HCT116 (cell line): ENCODE measurements at regions not wholly inside any gene's neighbourhood (a gene's known extent, or its start where the extent isn't known, plus 50 kb on each side); places are given as distances from the start of the nearest gene placed in this dataset.

Experiments
- ATAC-seq: fragments of 200-7000 bp; cut with Tn5 transposase; 2 replicates; pipeline ENCODE4 v1.9.1; 2020; ENCODE audit warnings: mild to moderate bottlenecking, moderate library complexity
- BruUV-seq: library from RNA; stranded (reverse); fragments of 400-500 nt; replicated peaks from 2 replicates; lab custom pipeline; 2021; lab: Mats Ljungman, UMichigan
- CTCF ChIA-PET: fragments of 300-600 bp; sonication (Branson Sonifier 250); formaldehyde crosslinking; loops from one replicate; lab custom pipeline; 2021; ENCODE audit warnings: antibody characterized with exemption; lab: Charles Lee
- POLR2A ChIA-PET: fragments of 300-600, 350-600 bp; sonication (Branson Sonifier 250); formaldehyde crosslinking; loops from one replicate; lab custom pipeline; 2021; ENCODE audit warnings: antibody characterized with exemption; lab: Charles Lee
- RAD21 ChIA-PET, 2 experiments: fragments of 300-600 bp; sonication (Branson Sonifier 250); formaldehyde crosslinking; loops; one replicate each; lab custom pipeline; 2023; ENCODE audit warnings: low total read pairs in 2 of 2; ENCODE audit not compliant: uncharacterized antibody in 2 of 2, unreplicated experiment in 2 of 2, low non-redundant PET in 1 of 2; lab: Charles Lee
- DNase-seq: peaks from one replicate; pipeline ENCODE4 v3.0.0-alpha.2; 2010; ENCODE audit warnings: low read depth, low spot score
- H2AFZ ChIP-seq: fragments of 200-600 bp; shearing (Covaris generic), sonication (generic); 2 replicates; pipeline ENCODE4 v1.6.1; 2017; ENCODE audit warnings: low read depth, mixed run types, mixed read lengths, antibody characterized with exemption, low read length; ENCODE audit not compliant: poor library complexity, severe bottlenecking
- H3K27ac ChIP-seq: 2 replicates; pipeline ENCODE4 v1.5.1; 2012; ENCODE audit warnings: low read depth, low read length
- H3K27me3 ChIP-seq: fragments of 200-600 bp; sonication (generic); 2 replicates; pipeline ENCODE4 v1.6.1; 2016; ENCODE audit warnings: mixed run types, low read length, mixed read lengths; ENCODE audit not compliant: insufficient read depth
- H3K36me3 ChIP-seq, 2 experiments: fragments of 200-500 bp in 1 of 2; fragments of 200-600 bp in 1 of 2; sonication (Bioruptor generic) in 1 of 2; sonication (generic) in 1 of 2; 2 replicates each; pipeline versions ENCODE4 v1.5.1 to v1.6.1; 2014 to 2016; ENCODE audit warnings: low read length in 2 of 2, inconsistent platforms in 1 of 2, mixed read lengths in 1 of 2, mixed run types in 1 of 2; ENCODE audit not compliant: insufficient read depth in 2 of 2, control insufficient read depth in 1 of 2
- H3K4me1 ChIP-seq, 2 experiments: fragments of 200-600 bp in 1 of 2; sonication (generic) in 1 of 2; 2 replicates each; pipeline versions ENCODE4 v1.5.1 to v1.6.1; 2012 to 2017; ENCODE audit warnings: low read length in 2 of 2, inconsistent platforms in 1 of 2, mild to moderate bottlenecking in 1 of 2, mixed read lengths in 1 of 2, mixed run types in 1 of 2, moderate library complexity in 1 of 2; ENCODE audit not compliant: insufficient read depth in 2 of 2, control insufficient read depth in 1 of 2
- H3K4me2 ChIP-seq: fragments of 200-600 bp; sonication (generic); 2 replicates; pipeline ENCODE4 v1.6.1; 2017; ENCODE audit warnings: mixed run types, low read length, mixed read lengths
- H3K4me3 ChIP-seq, 2 experiments: fragments of 200-600 bp in 1 of 2; sonication (generic) in 1 of 2; replicated peaks in 1 of 2; 2 replicates each; pipeline ENCODE4 v1.5.1; 2011 to 2016; ENCODE audit warnings: low read length in 2 of 2, control low read depth in 1 of 2, low read depth in 1 of 2, mild to moderate bottlenecking in 1 of 2, mixed read lengths in 1 of 2, mixed run types in 1 of 2
- H3K79me2 ChIP-seq: fragments of 200-600 bp; sonication (generic); 2 replicates; pipeline ENCODE4 v1.6.1; 2017; ENCODE audit warnings: mild to moderate bottlenecking, mixed run types, low read length, moderate library complexity, mixed read lengths; ENCODE audit not compliant: insufficient read depth
- H3K9ac ChIP-seq: fragments of 200-600 bp; sonication (generic); 2 replicates; pipeline ENCODE4 v1.6.1; 2016; ENCODE audit warnings: low read length, mixed read lengths
- H3K9me2 ChIP-seq: fragments of 200-600 bp; sonication (generic), shearing (Covaris generic); 2 replicates; pipeline ENCODE4 v1.6.1; 2017; ENCODE audit warnings: mixed run types, mild to moderate bottlenecking, moderate library complexity; ENCODE audit not compliant: insufficient read depth
- H3K9me3 ChIP-seq, 2 experiments: fragments of 200-500 bp in 1 of 2; fragments of 200-600 bp in 1 of 2; sonication (Bioruptor generic) in 1 of 2; sonication (generic) in 1 of 2; 2 replicates each; pipeline ENCODE4 v1.6.1; 2014 to 2017; ENCODE audit warnings: low read length in 2 of 2, mixed read lengths in 2 of 2, inconsistent platforms in 1 of 2, low read depth in 1 of 2, mild to moderate bottlenecking in 1 of 2, mixed run types in 1 of 2, moderate library complexity in 1 of 2; ENCODE audit not compliant: control insufficient read depth in 1 of 2, insufficient read depth in 1 of 2
- H4K20me1 ChIP-seq: fragments of 200-600 bp; sonication (generic), shearing (Covaris generic); 2 replicates; pipeline ENCODE4 v1.6.1; 2017; ENCODE audit warnings: mixed run types, mild to moderate bottlenecking, moderate library complexity; ENCODE audit not compliant: insufficient read depth
- ATF3 ChIP-seq: IDR thresholded peaks from 2 replicates; pipeline ENCODE4 v1.6.1; 2012
- EGR1 ChIP-seq: IDR thresholded peaks from 2 replicates; pipeline ENCODE4 v1.6.1; 2012; ENCODE audit warnings: low read depth
- EZH2phosphoT487 ChIP-seq: fragments of 200-600 bp; IDR thresholded peaks from 2 replicates; pipeline ENCODE4 v1.6.1; 2018; ENCODE audit warnings: antibody characterized with exemption, borderline replicate concordance
- JUND ChIP-seq: IDR thresholded peaks from 2 replicates; pipeline ENCODE4 v1.6.1; 2012
- POLR2AphosphoS5 ChIP-seq: IDR thresholded peaks from 2 replicates; pipeline ENCODE4 v1.6.1; 2011; ENCODE audit warnings: mild to moderate bottlenecking, low read depth, low read length, moderate library complexity
- SP1 ChIP-seq: IDR thresholded peaks from 2 replicates; pipeline ENCODE4 v1.6.1; 2012; ENCODE audit warnings: low read depth
- YY1 ChIP-seq: IDR thresholded peaks from 2 replicates; pipeline ENCODE4 v1.6.1; 2011; ENCODE audit warnings: low read length, low read depth, moderate library complexity, mild to moderate bottlenecking; ENCODE audit not compliant: insufficient replicate concordance; ENCODE audit errors: extremely low read depth
- intact Hi-C: fragments of 100-400 bp; cut with micrococcal nuclease; formaldehyde crosslinking; loops from 2 replicates; pipeline ENCODE4 v1.10.0; 2022
- TF ChIP-seq, protein P1 (sequence below): IDR thresholded peaks from 2 replicates; pipeline ENCODE4 v1.6.1; 2012; ENCODE audit warnings: low read depth

DNA sequence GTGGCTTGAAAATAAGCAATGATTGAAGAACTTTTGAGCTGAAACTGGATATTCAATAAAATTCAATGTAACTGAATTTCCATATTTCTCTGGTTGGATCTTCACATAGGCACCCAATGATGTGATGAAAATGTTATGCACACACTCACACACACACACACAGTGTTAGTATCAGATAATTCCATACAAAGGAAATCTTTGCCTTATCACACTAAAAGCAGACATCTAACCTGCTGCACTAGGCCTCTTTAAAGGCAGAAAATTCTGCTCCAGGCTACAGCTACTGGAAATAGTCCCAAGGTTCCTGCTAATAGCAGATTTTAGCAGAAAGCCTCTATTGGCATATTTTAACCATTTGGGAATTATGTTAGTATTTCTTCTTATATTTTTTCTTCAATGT is 309.6 kb downstream of the COL11A1 start:
- DNase-seq: no peak
- Histone ChIP-seq H4K20me1 (no peaks in the 10 kb centered on the region), H3K9me3 (no peaks in the 10 kb centered on the region), H3K79me2 (no peaks in the 10 kb centered on the region), H3K27me3 (no peaks in the 10 kb centered on the region), H3K4me1 (no peaks in the 10 kb centered on the region), H3K9me2 (no peaks in the 10 kb centered on the region), H3K27ac (no peak overlapping the region), H3K9ac (no peak overlapping the region), H3K4me2 (no peak overlapping the region), H3K4me3 (no peak overlapping the region), H2AFZ (no peak overlapping the region), H3K36me3 (no peaks in the 10 kb centered on the region)
- no peak for ATAC-seq
- POLR2A ChIA-PET: no interaction called here
- RAD21 ChIA-PET: no interaction called here
- BruUV-seq: no TSS peak
- intact Hi-C loops: no loop called here
- TF ChIP-seq EGR1 (no peak), EZH2phosphoT487 (no peak), YY1 (no peak), ATF3 (no peak), POLR2AphosphoS5 (no peak), SP1 (no peak), JUND (no peak)
- TF ChIP-seq, protein P1, sequence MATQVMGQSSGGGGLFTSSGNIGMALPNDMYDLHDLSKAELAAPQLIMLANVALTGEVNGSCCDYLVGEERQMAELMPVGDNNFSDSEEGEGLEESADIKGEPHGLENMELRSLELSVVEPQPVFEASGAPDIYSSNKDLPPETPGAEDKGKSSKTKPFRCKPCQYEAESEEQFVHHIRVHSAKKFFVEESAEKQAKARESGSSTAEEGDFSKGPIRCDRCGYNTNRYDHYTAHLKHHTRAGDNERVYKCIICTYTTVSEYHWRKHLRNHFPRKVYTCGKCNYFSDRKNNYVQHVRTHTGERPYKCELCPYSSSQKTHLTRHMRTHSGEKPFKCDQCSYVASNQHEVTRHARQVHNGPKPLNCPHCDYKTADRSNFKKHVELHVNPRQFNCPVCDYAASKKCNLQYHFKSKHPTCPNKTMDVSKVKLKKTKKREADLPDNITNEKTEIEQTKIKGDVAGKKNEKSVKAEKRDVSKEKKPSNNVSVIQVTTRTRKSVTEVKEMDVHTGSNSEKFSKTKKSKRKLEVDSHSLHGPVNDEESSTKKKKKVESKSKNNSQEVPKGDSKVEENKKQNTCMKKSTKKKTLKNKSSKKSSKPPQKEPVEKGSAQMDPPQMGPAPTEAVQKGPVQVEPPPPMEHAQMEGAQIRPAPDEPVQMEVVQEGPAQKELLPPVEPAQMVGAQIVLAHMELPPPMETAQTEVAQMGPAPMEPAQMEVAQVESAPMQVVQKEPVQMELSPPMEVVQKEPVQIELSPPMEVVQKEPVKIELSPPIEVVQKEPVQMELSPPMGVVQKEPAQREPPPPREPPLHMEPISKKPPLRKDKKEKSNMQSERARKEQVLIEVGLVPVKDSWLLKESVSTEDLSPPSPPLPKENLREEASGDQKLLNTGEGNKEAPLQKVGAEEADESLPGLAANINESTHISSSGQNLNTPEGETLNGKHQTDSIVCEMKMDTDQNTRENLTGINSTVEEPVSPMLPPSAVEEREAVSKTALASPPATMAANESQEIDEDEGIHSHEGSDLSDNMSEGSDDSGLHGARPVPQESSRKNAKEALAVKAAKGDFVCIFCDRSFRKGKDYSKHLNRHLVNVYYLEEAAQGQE: no peak
- TF ChIP-seq, all 23 proteins: peak for 0
- CTCF ChIA-PET: no interaction called here
